Bronchial epithelial cell (primary cell): ENCODE measurements at regions not wholly inside any gene's neighbourhood (a gene's known extent, or its start where the extent isn't known, plus 50 kb on each side); places are given as distances from the start of the nearest gene placed in this dataset.

Experiments used
- DNase-seq: peaks from one replicate; pipeline ENCODE4 v3.0.0-alpha.2; 2010; ENCODE audit warnings: low read depth
- FAIRE-seq: peaks from 2 replicates; lab custom pipeline; 2011; peaks lifted over from hg19 to GRCh38; lab: Jason Lieb, UNC
- H3K27me3 ChIP-seq: 2 replicates; pipeline ENCODE4 v1.5.1; 2011; ENCODE audit warnings: low read length; ENCODE audit not compliant: control insufficient read depth, insufficient read depth
- H3K36me3 ChIP-seq: 2 replicates; pipeline ENCODE4 v1.5.1; 2011; ENCODE audit warnings: low read length; ENCODE audit not compliant: control insufficient read depth, insufficient read depth
- H3K4me3 ChIP-seq: 2 replicates; pipeline ENCODE4 v1.5.1; 2011; ENCODE audit warnings: mild to moderate bottlenecking, low read depth, low read length, control low read depth
- CTCF ChIP-seq: IDR thresholded peaks from 2 replicates; pipeline ENCODE4 v1.5.1; 2011; ENCODE audit warnings: mild to moderate bottlenecking, moderate library complexity, low read length, control low read depth, inconsistent platforms; ENCODE audit not compliant: insufficient read depth, severe bottlenecking

- TF ChIP-seq CTCF = no peak
- no peak for FAIRE-seq
- DNase-seq = no peak
- Histone ChIP-seq H3K36me3 (no peaks in the 10 kb centered on the region), H3K27me3 (no peaks in the 10 kb centered on the region), H3K4me3 (no peak overlapping the region)
Measured at GRCh38 chr1:30095051-30095450, 628.3 kb downstream of the MATN1 start.

GRCh38 chr1:30092051-30092858, 631.1 kb downstream of the MATN1 start:
- peak; percentile 83 for FAIRE-seq
- TF ChIP-seq CTCF = no peak
- Histone ChIP-seq H3K27me3 (no peaks in the 10 kb centered on the region), H3K36me3 (no peaks in the 10 kb centered on the region), H3K4me3 (no peak overlapping the region)
- no peak for DNase-seq

- TF ChIP-seq CTCF = no peak
- Histone ChIP-seq H3K36me3 (no peaks in the 10 kb centered on the region), H3K27me3 (no peaks in the 10 kb centered on the region), H3K4me3 (no peak overlapping the region)
- DNase-seq (no peak), FAIRE-seq (no peak)
Measured at GRCh38 chr1:30090162-30090820, 633.1 kb downstream of the MATN1 start.

GRCh38 chr1:30089024-30089430, 634.4 kb downstream of the MATN1 start:
- DNase-seq = no peak
- TF ChIP-seq CTCF = no peak
- no peak for FAIRE-seq
- no peaks in the 10 kb centered on the region for H3K27me3 ChIP-seq
- no peak overlapping the region for H3K4me3 ChIP-seq
- H3K36me3 ChIP-seq = no peaks in the 10 kb centered on the region

GRCh38 chr1:30088594-30088993, 634.8 kb downstream of the MATN1 start:
- FAIRE-seq = no peak
- TF ChIP-seq CTCF = no peak
- H3K36me3 ChIP-seq = no peaks in the 10 kb centered on the region
- H3K27me3 ChIP-seq = no peaks in the 10 kb centered on the region
- H3K4me3 ChIP-seq = no peak overlapping the region
- no peak for DNase-seq
